ENCODE measurements at regions not wholly inside any gene's neighbourhood (a gene's known extent, or its start where the extent isn't known, plus 50 kb on each side); places are given as distances from the start of the nearest gene placed in this dataset.

DNA sequence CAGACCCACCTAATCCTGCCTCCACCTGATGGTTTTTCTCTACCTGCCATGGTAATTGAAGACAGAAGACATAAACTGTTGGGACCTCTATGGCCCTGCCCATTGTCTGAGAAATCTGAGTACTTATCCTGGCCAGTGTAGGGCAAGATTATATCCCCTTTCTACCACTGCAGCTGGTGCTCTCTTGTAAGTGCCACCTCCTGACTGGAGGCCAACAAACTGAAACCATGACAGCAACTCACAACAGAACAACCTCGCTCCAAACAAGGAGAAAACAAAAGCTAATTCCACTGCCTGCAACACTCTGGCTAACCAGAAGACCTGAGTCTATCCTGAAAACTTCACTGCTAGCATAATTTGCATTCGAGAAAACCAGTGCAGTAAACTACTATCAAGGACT, 82.9 kb downstream of the CLDN1 start:
- ATAC-seq = no peak
- TF ChIP-seq, protein P1, sequence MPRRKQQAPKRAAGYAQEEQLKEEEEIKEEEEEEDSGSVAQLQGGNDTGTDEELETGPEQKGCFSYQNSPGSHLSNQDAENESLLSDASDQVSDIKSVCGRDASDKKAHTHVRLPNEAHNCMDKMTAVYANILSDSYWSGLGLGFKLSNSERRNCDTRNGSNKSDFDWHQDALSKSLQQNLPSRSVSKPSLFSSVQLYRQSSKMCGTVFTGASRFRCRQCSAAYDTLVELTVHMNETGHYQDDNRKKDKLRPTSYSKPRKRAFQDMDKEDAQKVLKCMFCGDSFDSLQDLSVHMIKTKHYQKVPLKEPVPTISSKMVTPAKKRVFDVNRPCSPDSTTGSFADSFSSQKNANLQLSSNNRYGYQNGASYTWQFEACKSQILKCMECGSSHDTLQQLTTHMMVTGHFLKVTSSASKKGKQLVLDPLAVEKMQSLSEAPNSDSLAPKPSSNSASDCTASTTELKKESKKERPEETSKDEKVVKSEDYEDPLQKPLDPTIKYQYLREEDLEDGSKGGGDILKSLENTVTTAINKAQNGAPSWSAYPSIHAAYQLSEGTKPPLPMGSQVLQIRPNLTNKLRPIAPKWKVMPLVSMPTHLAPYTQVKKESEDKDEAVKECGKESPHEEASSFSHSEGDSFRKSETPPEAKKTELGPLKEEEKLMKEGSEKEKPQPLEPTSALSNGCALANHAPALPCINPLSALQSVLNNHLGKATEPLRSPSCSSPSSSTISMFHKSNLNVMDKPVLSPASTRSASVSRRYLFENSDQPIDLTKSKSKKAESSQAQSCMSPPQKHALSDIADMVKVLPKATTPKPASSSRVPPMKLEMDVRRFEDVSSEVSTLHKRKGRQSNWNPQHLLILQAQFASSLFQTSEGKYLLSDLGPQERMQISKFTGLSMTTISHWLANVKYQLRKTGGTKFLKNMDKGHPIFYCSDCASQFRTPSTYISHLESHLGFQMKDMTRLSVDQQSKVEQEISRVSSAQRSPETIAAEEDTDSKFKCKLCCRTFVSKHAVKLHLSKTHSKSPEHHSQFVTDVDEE (CRISPR knock-in tag; IDR thresholded peaks at IDR 0.05) = no peak
- TF ChIP-seq RARB (CRISPR knock-in tag; IDR thresholded peaks at IDR 0.05) = no peak
- no peak for TF ChIP-seq ZC3H10 (CRISPR knock-in tag; IDR thresholded peaks at IDR 0.05)
- no peak for TF ChIP-seq ZFP3 (CRISPR knock-in tag; IDR thresholded peaks at IDR 0.05)
- no peak for TF ChIP-seq ZFP30 (CRISPR knock-in tag; IDR thresholded peaks at IDR 0.05)
- no peak for TF ChIP-seq ZNF565 (CRISPR knock-in tag; conservative IDR thresholded peaks at IDR 0.05; ENCODE audit: low read depth)
- TF ChIP-seq CSDC2 (CRISPR knock-in tag; IDR thresholded peaks at IDR 0.05) = no peak
- no peak for TF ChIP-seq ZNF8 (CRISPR knock-in tag; IDR thresholded peaks at IDR 0.05)

DNA sequence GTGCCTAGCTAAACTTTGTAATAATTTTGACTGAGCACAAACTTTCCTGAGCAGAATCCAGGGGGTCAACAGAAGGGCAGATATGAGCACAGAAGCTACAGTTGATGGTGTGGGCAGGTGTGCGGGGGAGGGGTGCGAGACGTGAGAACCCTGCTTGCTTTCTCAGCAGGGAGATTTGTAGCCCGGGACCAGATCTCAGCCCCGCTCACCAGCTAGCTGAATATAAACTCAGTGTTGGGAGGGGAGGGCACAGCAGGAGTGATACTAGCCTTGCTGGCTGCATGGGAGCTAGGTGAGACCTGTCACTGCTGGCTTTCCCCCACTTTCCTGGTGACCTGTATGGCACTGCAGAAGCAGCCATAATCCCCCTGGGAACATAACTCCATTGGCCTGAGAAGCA, 83.4 kb downstream of the CLDN1 start:
- no peak for TF ChIP-seq ISL1 (CRISPR knock-in tag; IDR thresholded peaks at IDR 0.05)
- no peak for TF ChIP-seq ZNF70 (CRISPR knock-in tag; IDR thresholded peaks at IDR 0.05)
- TF ChIP-seq, protein P2, sequence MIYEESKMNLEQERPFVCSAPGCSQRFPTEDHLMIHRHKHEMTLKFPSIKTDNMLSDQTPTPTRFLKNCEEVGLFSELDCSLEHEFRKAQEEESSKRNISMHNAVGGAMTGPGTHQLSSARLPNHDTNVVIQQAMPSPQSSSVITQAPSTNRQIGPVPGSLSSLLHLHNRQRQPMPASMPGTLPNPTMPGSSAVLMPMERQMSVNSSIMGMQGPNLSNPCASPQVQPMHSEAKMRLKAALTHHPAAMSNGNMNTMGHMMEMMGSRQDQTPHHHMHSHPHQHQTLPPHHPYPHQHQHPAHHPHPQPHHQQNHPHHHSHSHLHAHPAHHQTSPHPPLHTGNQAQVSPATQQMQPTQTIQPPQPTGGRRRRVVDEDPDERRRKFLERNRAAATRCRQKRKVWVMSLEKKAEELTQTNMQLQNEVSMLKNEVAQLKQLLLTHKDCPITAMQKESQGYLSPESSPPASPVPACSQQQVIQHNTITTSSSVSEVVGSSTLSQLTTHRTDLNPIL (CRISPR knock-in tag; IDR thresholded peaks at IDR 0.05; ENCODE audit: low read depth) = no peak
- TF ChIP-seq ZFP30 (CRISPR knock-in tag; IDR thresholded peaks at IDR 0.05) = no peak
- no peak for TF ChIP-seq ZC3H10 (CRISPR knock-in tag; IDR thresholded peaks at IDR 0.05)
- TF ChIP-seq BACH2 (CRISPR knock-in tag; IDR thresholded peaks at IDR 0.05; ENCODE audit: borderline replicate concordance) = no peak
- TF ChIP-seq ESRRG (CRISPR knock-in tag; IDR thresholded peaks at IDR 0.05) = no peak
- no peak for TF ChIP-seq CSDC2 (CRISPR knock-in tag; IDR thresholded peaks at IDR 0.05)
- no peak for TF ChIP-seq SNAI2 (CRISPR knock-in tag; IDR thresholded peaks at IDR 0.05)
- no peak for TF ChIP-seq GLIS3 (CRISPR knock-in tag; IDR thresholded peaks at IDR 0.05)
- TF ChIP-seq, protein P3, sequence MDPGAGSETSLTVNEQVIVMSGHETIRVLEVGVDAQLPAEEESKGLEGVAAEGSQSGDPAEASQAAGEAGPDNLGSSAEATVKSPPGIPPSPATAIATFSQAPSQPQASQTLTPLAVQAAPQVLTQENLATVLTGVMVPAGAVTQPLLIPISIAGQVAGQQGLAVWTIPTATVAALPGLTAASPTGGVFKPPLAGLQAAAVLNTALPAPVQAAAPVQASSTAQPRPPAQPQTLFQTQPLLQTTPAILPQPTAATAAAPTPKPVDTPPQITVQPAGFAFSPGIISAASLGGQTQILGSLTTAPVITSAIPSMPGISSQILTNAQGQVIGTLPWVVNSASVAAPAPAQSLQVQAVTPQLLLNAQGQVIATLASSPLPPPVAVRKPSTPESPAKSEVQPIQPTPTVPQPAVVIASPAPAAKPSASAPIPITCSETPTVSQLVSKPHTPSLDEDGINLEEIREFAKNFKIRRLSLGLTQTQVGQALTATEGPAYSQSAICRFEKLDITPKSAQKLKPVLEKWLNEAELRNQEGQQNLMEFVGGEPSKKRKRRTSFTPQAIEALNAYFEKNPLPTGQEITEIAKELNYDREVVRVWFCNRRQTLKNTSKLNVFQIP (CRISPR knock-in tag; IDR thresholded peaks at IDR 0.05; ENCODE audit: borderline replicate concordance, low read depth) = no peak
- TF ChIP-seq TOX (CRISPR knock-in tag; IDR thresholded peaks at IDR 0.05; ENCODE audit: borderline replicate concordance) = no peak

DNA sequence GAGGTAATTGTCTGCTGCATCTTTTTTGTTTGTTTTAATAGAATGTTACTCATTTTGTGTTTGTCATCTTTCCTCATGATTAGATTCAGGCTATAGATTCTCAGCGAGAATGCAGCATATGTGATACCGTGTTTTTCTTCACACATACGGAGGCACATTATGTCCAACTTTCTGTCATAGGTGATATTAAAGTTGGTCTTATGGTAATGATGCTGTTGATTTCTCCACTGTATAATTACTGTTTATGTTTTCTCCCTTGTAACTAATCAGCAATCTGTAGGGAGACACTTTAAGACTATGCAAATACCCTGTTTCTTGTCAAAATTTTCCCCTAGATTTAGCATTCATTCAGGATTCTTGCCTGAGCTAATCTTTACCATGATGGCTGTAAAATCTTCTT, 87.6 kb downstream of the CLDN1 start:
- ATAC-seq = no peak
- no peak for TF ChIP-seq ISL1 (CRISPR knock-in tag; IDR thresholded peaks at IDR 0.05)
- no peak for TF ChIP-seq ZC3H10 (CRISPR knock-in tag; IDR thresholded peaks at IDR 0.05)
- TF ChIP-seq GLIS3 (CRISPR knock-in tag; IDR thresholded peaks at IDR 0.05) = no peak
- TF ChIP-seq, protein P4, sequence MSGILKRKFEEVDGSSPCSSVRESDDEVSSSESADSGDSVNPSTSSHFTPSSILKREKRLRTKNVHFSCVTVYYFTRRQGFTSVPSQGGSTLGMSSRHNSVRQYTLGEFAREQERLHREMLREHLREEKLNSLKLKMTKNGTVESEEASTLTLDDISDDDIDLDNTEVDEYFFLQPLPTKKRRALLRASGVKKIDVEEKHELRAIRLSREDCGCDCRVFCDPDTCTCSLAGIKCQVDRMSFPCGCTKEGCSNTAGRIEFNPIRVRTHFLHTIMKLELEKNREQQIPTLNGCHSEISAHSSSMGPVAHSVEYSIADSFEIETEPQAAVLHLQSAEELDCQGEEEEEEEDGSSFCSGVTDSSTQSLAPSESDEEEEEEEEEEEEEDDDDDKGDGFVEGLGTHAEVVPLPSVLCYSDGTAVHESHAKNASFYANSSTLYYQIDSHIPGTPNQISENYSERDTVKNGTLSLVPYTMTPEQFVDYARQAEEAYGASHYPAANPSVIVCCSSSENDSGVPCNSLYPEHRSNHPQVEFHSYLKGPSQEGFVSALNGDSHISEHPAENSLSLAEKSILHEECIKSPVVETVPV (CRISPR knock-in tag; IDR thresholded peaks at IDR 0.05) = no peak
- TF ChIP-seq, protein P3 (CRISPR knock-in tag; IDR thresholded peaks at IDR 0.05; ENCODE audit: borderline replicate concordance, low read depth) = no peak
- TF ChIP-seq CSDC2 (CRISPR knock-in tag; IDR thresholded peaks at IDR 0.05) = no peak
- TF ChIP-seq, protein P5, sequence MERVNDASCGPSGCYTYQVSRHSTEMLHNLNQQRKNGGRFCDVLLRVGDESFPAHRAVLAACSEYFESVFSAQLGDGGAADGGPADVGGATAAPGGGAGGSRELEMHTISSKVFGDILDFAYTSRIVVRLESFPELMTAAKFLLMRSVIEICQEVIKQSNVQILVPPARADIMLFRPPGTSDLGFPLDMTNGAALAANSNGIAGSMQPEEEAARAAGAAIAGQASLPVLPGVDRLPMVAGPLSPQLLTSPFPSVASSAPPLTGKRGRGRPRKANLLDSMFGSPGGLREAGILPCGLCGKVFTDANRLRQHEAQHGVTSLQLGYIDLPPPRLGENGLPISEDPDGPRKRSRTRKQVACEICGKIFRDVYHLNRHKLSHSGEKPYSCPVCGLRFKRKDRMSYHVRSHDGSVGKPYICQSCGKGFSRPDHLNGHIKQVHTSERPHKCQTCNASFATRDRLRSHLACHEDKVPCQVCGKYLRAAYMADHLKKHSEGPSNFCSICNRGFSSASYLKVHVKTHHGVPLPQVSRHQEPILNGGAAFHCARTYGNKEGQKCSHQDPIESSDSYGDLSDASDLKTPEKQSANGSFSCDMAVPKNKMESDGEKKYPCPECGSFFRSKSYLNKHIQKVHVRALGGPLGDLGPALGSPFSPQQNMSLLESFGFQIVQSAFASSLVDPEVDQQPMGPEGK (CRISPR knock-in tag; IDR thresholded peaks at IDR 0.05; ENCODE audit: borderline replicate concordance) = no peak
- no peak for TF ChIP-seq ARNTL (CRISPR knock-in tag; IDR thresholded peaks at IDR 0.05; ENCODE audit: borderline replicate concordance, low read depth)
- no peak for TF ChIP-seq TOX (CRISPR knock-in tag; IDR thresholded peaks at IDR 0.05; ENCODE audit: borderline replicate concordance)
- TF ChIP-seq ZNF565 (CRISPR knock-in tag; conservative IDR thresholded peaks at IDR 0.05; ENCODE audit: low read depth) = no peak
- no peak for TF ChIP-seq ZNF70 (CRISPR knock-in tag; IDR thresholded peaks at IDR 0.05)
- no peak for TF ChIP-seq ZNF8 (CRISPR knock-in tag; IDR thresholded peaks at IDR 0.05)

More for the DNA sequence above, 83.4 kb downstream of the CLDN1 start:
- ATAC-seq = no peak

All from SK-N-SH treated with all-trans-retinoic acid at 6 μM for 48 hours (cell line).